Loucy (cell line): ENCODE measurements at regions not wholly inside any gene's neighbourhood (a gene's known extent, or its start where the extent isn't known, plus 50 kb on each side); places are given as distances from the start of the nearest gene placed in this dataset.

ENCODE experiments used
- H2AFZ ChIP-seq: fragments of 200-600 bp; sonication (generic); 2 replicates; pipeline ENCODE4 v1.6.0; 2016; ENCODE audit warnings: antibody characterized with exemption, mild to moderate bottlenecking, low read length, moderate library complexity
- H3F3A ChIP-seq: fragments of 200-600 bp; 2 replicates; pipeline ENCODE4 v1.6.0; 2016; ENCODE audit warnings: antibody characterized with exemption, low read depth, mild to moderate bottlenecking
- H3K27me3 ChIP-seq: fragments of 200-600 bp; sonication (generic); 2 replicates; pipeline ENCODE4 v1.6.1; 2014; ENCODE audit warnings: low read length, mild to moderate bottlenecking; ENCODE audit not compliant: insufficient read depth, poor library complexity, severe bottlenecking
- H3K36me3 ChIP-seq: fragments of 200-600 bp; sonication (generic); 2 replicates; pipeline ENCODE4 v1.6.1; 2016; ENCODE audit warnings: low read length; ENCODE audit not compliant: insufficient read depth
- H3K4me1 ChIP-seq: fragments of 200-600 bp; sonication (generic); 2 replicates; pipeline ENCODE4 v1.5.1; 2014; ENCODE audit warnings: low read length, mild to moderate bottlenecking; ENCODE audit not compliant: insufficient read depth, poor library complexity, severe bottlenecking
- H3K4me2 ChIP-seq: fragments of 200-600 bp; sonication (generic); 2 replicates; pipeline ENCODE4 v1.6.0; 2014; ENCODE audit warnings: antibody characterized with exemption, low read length, low read depth, mild to moderate bottlenecking; ENCODE audit not compliant: poor library complexity, severe bottlenecking
- H3K4me3 ChIP-seq: fragments of 200-600 bp; sonication (generic); 2 replicates; pipeline ENCODE4 v1.5.1; 2014; ENCODE audit warnings: low read length, mild to moderate bottlenecking, mixed read lengths; ENCODE audit not compliant: poor library complexity, severe bottlenecking
- H3K79me2 ChIP-seq: fragments of 200-600 bp; sonication (generic); 2 replicates; pipeline ENCODE4 v1.6.1; 2014; ENCODE audit warnings: low read length; ENCODE audit not compliant: insufficient read depth
- H3K9ac ChIP-seq: fragments of 200-600 bp; sonication (generic); 2 replicates; pipeline ENCODE4 v1.6.0; 2014; ENCODE audit warnings: mild to moderate bottlenecking, low read depth, low read length, moderate library complexity; ENCODE audit not compliant: poor library complexity, severe bottlenecking
- H3K9me2 ChIP-seq: fragments of 200-600 bp; sonication (generic); replicated peaks from 2 replicates; pipeline ENCODE4 v1.6.1; 2016; ENCODE audit warnings: low read depth, low read length, mixed read lengths
- H3K9me3 ChIP-seq: fragments of 200-600 bp; sonication (generic); 2 replicates; pipeline ENCODE4 v1.6.1; 2014; ENCODE audit warnings: mild to moderate bottlenecking, antibody characterized with exemption, low read length, low read depth; ENCODE audit not compliant: insufficient read depth
- H4K20me1 ChIP-seq: fragments of 200-600 bp; sonication (generic); 2 replicates; pipeline ENCODE4 v1.6.0; 2014; ENCODE audit warnings: antibody characterized with exemption, low read length, mild to moderate bottlenecking; ENCODE audit not compliant: insufficient read depth, poor library complexity, severe bottlenecking
- EZH2phosphoT487 ChIP-seq: fragments of 200-600 bp; IDR thresholded peaks from 2 replicates; pipeline ENCODE4 v1.6.1; 2018; ENCODE audit warnings: antibody characterized with exemption, mild to moderate bottlenecking, moderate library complexity, borderline replicate concordance
- TF ChIP-seq, protein P1 (sequence below): fragments of 200-600 bp; sonication (generic); conservative IDR thresholded peaks from 2 replicates; pipeline ENCODE4 v1.5.1; 2014; ENCODE audit warnings: mild to moderate bottlenecking, antibody characterized with exemption, low read length

DNA sequence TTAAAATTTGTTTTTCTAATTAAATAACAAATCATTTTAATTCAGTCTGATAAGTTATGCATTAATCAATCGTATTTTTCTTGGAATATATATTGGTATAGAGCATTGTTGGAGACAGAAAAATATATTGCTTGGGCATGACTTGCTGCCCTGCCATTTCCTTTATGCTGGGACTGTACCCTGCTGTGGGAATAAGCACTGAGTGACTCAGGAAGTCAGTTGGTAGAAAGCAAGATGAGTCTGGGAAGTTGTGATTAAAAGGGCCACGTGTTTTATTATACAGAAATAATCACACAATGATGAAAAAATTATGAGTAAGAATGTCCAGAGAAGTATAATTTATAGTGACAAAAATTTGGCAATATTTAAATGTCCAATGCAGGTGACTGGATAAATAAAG, 139.5 kb downstream of the KIF18A start:
- H3K4me3 ChIP-seq, result no peak overlapping the region
- TF ChIP-seq, protein P1, sequence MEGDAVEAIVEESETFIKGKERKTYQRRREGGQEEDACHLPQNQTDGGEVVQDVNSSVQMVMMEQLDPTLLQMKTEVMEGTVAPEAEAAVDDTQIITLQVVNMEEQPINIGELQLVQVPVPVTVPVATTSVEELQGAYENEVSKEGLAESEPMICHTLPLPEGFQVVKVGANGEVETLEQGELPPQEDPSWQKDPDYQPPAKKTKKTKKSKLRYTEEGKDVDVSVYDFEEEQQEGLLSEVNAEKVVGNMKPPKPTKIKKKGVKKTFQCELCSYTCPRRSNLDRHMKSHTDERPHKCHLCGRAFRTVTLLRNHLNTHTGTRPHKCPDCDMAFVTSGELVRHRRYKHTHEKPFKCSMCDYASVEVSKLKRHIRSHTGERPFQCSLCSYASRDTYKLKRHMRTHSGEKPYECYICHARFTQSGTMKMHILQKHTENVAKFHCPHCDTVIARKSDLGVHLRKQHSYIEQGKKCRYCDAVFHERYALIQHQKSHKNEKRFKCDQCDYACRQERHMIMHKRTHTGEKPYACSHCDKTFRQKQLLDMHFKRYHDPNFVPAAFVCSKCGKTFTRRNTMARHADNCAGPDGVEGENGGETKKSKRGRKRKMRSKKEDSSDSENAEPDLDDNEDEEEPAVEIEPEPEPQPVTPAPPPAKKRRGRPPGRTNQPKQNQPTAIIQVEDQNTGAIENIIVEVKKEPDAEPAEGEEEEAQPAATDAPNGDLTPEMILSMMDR, result no peak
- TF ChIP-seq EZH2phosphoT487, result no peak
- no peaks in the 10 kb centered on the region for H4K20me1 ChIP-seq
- H3F3A ChIP-seq, result no peaks in the 10 kb centered on the region
- H3K27me3 ChIP-seq, result no peaks in the 10 kb centered on the region
- H3K79me2 ChIP-seq, result no peaks in the 10 kb centered on the region
- no peaks in the 10 kb centered on the region for H3K9me2 ChIP-seq
- H2AFZ ChIP-seq, result no peak overlapping the region
- no peak overlapping the region for H3K9ac ChIP-seq
- no peaks in the 10 kb centered on the region for H3K36me3 ChIP-seq
- no peak overlapping the region for H3K4me2 ChIP-seq
- no peaks in the 10 kb centered on the region for H3K4me1 ChIP-seq
- no peaks in the 10 kb centered on the region for H3K9me3 ChIP-seq

DNA sequence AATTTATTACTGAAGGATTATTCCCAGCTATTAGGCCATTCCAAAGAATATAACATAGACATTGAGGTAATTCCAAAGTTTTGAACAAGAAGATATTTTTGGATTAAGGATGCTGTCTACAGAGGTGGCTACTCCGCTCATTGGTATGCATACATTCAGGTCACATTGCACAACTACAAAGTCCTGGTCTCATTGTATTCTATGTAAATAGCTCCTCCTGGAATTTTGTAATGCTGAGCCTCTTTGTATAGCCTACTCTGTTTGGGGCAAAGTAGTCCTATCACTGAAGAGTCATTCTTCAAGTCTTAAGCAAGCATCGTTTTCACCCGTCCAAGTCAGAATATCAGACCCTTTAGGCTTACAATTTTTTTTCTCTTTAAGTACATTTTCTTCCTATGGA, 142.4 kb downstream of the KIF18A start:
- no peaks in the 10 kb centered on the region for H3K27me3 ChIP-seq
- H3F3A ChIP-seq, result no peaks in the 10 kb centered on the region
- H3K79me2 ChIP-seq, result no peaks in the 10 kb centered on the region
- H2AFZ ChIP-seq, result no peak overlapping the region
- H3K4me3 ChIP-seq, result no peak overlapping the region
- H3K4me2 ChIP-seq, result no peak overlapping the region
- no peaks in the 10 kb centered on the region for H4K20me1 ChIP-seq
- no peaks in the 10 kb centered on the region for H3K4me1 ChIP-seq
- H3K9me2 ChIP-seq, result no peaks in the 10 kb centered on the region
- no peak for TF ChIP-seq EZH2phosphoT487
- TF ChIP-seq, protein P1, result no peak
- H3K9ac ChIP-seq, result no peak overlapping the region
- H3K36me3 ChIP-seq, result no peaks in the 10 kb centered on the region
- H3K9me3 ChIP-seq, result no peaks in the 10 kb centered on the region

DNA sequence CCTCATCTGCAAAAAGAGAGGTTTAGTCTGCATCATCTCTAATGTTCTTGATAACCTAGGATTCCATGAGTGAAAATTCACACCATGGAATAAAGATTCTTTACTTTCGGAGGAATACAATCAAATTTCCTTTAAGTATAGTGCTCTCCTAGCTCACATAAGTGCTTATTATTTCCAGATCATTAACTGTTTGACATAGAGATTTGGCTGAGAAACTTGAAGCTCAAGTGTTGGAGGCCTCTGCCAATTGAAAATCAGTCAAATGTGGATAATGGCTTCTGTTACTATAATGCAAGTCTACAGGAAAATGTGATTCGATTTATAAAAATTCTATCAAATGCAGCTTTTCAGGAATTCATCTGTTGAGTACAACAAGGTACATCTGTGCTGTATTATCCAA, 144.6 kb downstream of the KIF18A start:
- TF ChIP-seq EZH2phosphoT487, result no peak
- TF ChIP-seq, protein P1, result no peak
- Histone ChIP-seq H2AFZ (no peak overlapping the region), H4K20me1 (no peaks in the 10 kb centered on the region), H3K27me3 (no peaks in the 10 kb centered on the region), H3K4me3 (no peak overlapping the region), H3K4me2 (no peak overlapping the region), H3K9me2 (no peaks in the 10 kb centered on the region), H3F3A (no peaks in the 10 kb centered on the region), H3K9ac (no peak overlapping the region), H3K36me3 (no peaks in the 10 kb centered on the region), H3K79me2 (no peaks in the 10 kb centered on the region), H3K4me1 (no peaks in the 10 kb centered on the region), H3K9me3 (no peaks in the 10 kb centered on the region)
